Testis (tissue), 2 donors: ENCODE measurements at regions not wholly inside any gene's neighbourhood (a gene's known extent, or its start where the extent isn't known, plus 50 kb on each side); places are given as distances from the start of the nearest gene placed in this dataset.
"Not testable (repeated sequence)": the region's sequence is repeated elsewhere in the genome, so short reads cannot be mapped to it uniquely, and the experiment has no call there.

Source experiments
- DNase-seq: peaks from one replicate; pipeline ENCODE4 v3.0.0-alpha.2; 2019
- H3K27ac ChIP-seq, 2 donors: fragments of 200-600 bp; sonication (generic); one replicate each; pipeline ENCODE4 v1.5.1; 2019
- H3K27me3 ChIP-seq: fragments of 200-600 bp; sonication (generic); one replicate; pipeline ENCODE4 v1.5.1; 2019
- H3K36me3 ChIP-seq: fragments of 200-600 bp; sonication (generic); one replicate; pipeline ENCODE4 v1.5.1; 2017; ENCODE audit warnings: low read depth; ENCODE audit errors: missing control alignments
- H3K4me1 ChIP-seq: fragments of 200-600 bp; sonication (generic); one replicate; pipeline ENCODE4 v1.5.1; 2019
- H3K4me3 ChIP-seq, 2 donors: fragments of 200-600 bp; sonication (generic); one replicate each; pipeline ENCODE4 v1.5.1; 2017 to 2019
- H3K9me3 ChIP-seq: fragments of 200-600 bp; sonication (generic); one replicate; pipeline ENCODE4 v1.5.1; 2017
- CTCF ChIP-seq, 3 experiments: fragments of 450-650 bp in 2 of 3; fragments of 200-600 bp in 1 of 3; sonication (generic) in 1 of 3; IDR thresholded peaks; one replicate each; pipeline ENCODE4 v1.5.1; 2016 to 2019; ENCODE audit warnings: antibody characterized with exemption in 3 of 3, mild to moderate bottlenecking in 2 of 3, moderate library complexity in 1 of 3
- POLR2A ChIP-seq: fragments of 450-650 bp; IDR thresholded peaks from one replicate; pipeline ENCODE4 v1.6.1; 2017; ENCODE audit warnings: antibody characterized with exemption, mild to moderate bottlenecking, moderate library complexity
- WGBS, 2 donors: methylation state at CpG; one replicate each; pipeline ENCODE4 v1.1.5; 2018; 5-methylcytosine and 5-hydroxymethylcytosine counted together
- intact Hi-C: fragments of 100-400 bp; cut with DNase I; formaldehyde crosslinking; loops from one replicate; pipeline ENCODE4 v1.15.1; 2023; ENCODE audit warnings: low total_unique reads

- no peaks in the 10 kb centered on the region for H3K4me1 ChIP-seq
- intact Hi-C loops: no loop called here
- H3K9me3 ChIP-seq: no peaks in the 10 kb centered on the region
- no peak overlapping the region for H3K27ac ChIP-seq
- TF ChIP-seq POLR2A: no peak
- TF ChIP-seq CTCF (IDR thresholded peaks at IDR 0.05): no peak
- H3K36me3 ChIP-seq: no peaks in the 10 kb centered on the region
- no peak overlapping the region for H3K4me3 ChIP-seq
- H3K27me3 ChIP-seq: no peaks in the 10 kb centered on the region
- 57 to 65% methylated on average over 4 to 17 of the region's 17 CpGs for WGBS, 2 donors
- DNase-seq: no peak
These were observed 68.0 kb downstream of the UNCX start for GRCh38 chr7:1300636-1301035.

DNA sequence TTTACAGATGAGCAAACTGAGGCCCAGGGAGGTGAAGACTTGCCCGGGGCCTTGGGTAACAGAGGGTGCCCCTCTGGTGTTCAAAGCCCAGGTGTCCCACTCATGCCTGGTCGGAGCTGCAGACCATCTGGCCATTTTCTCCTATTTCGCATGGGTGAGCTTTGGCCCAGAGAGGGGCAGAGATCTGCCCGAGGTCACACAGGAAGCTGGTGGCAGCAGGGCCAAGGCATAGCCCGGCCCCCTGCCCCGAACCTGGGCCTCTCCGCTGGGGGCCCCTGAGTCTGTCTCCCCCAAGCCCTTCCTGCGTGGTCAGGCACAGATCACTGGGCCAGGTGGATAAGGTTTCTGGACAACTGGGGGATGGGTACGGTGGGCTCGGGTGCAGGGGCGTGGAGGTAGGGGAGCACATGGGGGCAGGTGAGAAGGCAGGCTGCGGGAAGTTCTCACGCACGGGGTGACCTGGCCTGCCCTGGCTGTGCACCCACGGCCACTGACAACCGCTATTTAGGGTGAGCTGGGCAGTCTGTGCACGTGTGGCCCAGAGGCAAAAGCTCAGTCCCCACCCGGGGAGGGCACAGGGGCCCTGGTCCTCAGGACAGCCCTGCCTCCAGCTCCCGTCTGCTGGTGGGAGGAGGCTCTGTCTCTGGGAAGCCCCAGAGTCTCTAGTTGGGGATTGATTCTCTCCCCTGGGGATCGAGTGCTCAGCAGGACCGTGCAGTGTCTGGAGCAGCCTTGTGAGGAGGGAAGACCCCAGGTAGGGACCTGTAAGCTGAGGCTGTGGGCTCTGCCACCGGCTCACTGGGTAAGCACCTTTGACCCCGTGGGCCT, 68.6 kb downstream of the UNCX start:
- TF ChIP-seq POLR2A (no peak), CTCF (IDR thresholded peaks at IDR 0.05) (no peak)
- Histone ChIP-seq H3K27me3 (no peaks in the 10 kb centered on the region), H3K4me3 (no peak overlapping the region), H3K27ac (no peak overlapping the region), H3K36me3 (no peaks in the 10 kb centered on the region), H3K9me3 (no peaks in the 10 kb centered on the region), H3K4me1 (no peaks in the 10 kb centered on the region)
- DNase-seq: no peak
- 58 to 69% methylated on average over 9 to 23 of the region's 23 CpGs for WGBS, 2 donors
- intact Hi-C loops: no loop called here

DNA sequence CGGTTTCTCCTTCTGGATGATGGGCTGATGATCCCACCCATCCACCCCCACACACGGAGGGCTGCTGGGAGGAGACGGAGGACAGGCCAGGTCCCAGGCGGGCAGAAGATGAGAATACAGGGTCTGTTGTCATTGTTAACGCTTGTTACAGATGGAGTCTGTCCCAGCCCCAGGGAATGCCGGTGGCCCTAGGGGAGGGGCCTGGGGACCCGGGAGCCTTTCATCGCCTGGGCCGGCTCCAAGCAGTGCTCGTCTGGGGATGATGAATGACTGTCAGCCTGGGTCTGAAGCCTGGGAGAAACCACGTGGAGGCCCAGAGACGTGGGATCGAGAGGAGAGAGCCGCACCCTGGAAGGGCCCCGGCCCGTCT, 69.2 kb downstream of the UNCX start:
- 53 to 60% methylated on average over 12 to 16 of the region's 16 CpGs for WGBS, 2 donors
- DNase-seq: no peak
- Histone ChIP-seq H3K4me1 (no peaks in the 10 kb centered on the region), H3K36me3 (no peaks in the 10 kb centered on the region), H3K27me3 (no peaks in the 10 kb centered on the region), H3K9me3 (no peaks in the 10 kb centered on the region), H3K4me3 (no peak overlapping the region), H3K27ac (no peak overlapping the region)
- intact Hi-C loops: no loop called here
- no peak for TF ChIP-seq POLR2A
- no peak for TF ChIP-seq CTCF (IDR thresholded peaks at IDR 0.05)

- Histone ChIP-seq H3K27ac (no peak overlapping the region), H3K36me3 (no peaks in the 10 kb centered on the region), H3K4me3 (no peak overlapping the region), H3K27me3 (no peaks in the 10 kb centered on the region), H3K9me3 (no peaks in the 10 kb centered on the region), H3K4me1 (no peaks in the 10 kb centered on the region)
- intact Hi-C loops: no loop called here
- no peak for DNase-seq
- WGBS, 2 donors: 76 to 84% methylated on average over 4 to 11 of the region's 11 CpGs
- no peak for TF ChIP-seq CTCF (IDR thresholded peaks at IDR 0.05)
- TF ChIP-seq POLR2A: no peak
These were observed 70.3 kb downstream of the UNCX start for GRCh38 chr7:1302936-1303335.

DNA sequence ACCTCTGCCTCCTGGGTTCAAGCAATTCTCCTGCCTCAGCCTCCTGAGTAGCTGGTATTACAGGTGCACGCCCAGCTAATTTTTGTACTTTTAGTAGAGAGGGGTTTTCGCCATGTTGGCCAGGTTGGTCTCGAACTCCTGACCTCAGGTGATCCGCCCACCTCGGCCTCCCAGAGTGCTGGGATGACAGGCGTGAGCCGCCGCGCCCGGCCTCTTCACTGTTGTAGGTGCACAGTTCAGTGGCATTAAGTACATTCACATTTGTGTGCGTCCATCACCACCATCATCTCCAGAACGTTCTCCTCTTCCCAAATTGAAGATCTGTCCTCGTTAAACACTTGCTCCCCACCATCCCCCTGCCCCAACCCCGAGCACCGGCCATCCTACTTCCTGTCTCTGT, 71.3 kb downstream of the UNCX start:
- H3K4me1 ChIP-seq, H3K9me3 ChIP-seq, H3K4me3 ChIP-seq, DNase-seq, H3K27ac ChIP-seq, intact Hi-C loops, H3K36me3 ChIP-seq, H3K27me3 ChIP-seq: not testable (repeated sequence)
- 83 to 84% methylated on average over 15 of the region's 15 CpGs for WGBS, 2 donors
